Neural cell (in vitro differentiated cells): ENCODE measurements at regions not wholly inside any gene's neighbourhood (a gene's known extent, or its start where the extent isn't known, plus 50 kb on each side); places are given as distances from the start of the nearest gene placed in this dataset.
"Not testable (repeated sequence)": the region's sequence is repeated elsewhere in the genome, so short reads cannot be mapped to it uniquely, and the experiment has no call there.

Experiments used
- H2AFZ ChIP-seq: fragments of 200-600, 300-800 bp; sonication (generic), shearing (Covaris generic); 2 replicates; pipeline ENCODE4 v1.6.0; 2014; ENCODE audit warnings: low read depth, mild to moderate bottlenecking, antibody characterized with exemption, low read length, moderate library complexity
- H3F3A ChIP-seq: fragments of 200-600 bp; shearing (Covaris generic); 2 replicates; pipeline ENCODE4 v1.6.1; 2016; ENCODE audit warnings: mild to moderate bottlenecking, moderate library complexity, mixed read lengths, antibody characterized with exemption, low read length; ENCODE audit not compliant: insufficient read depth, poor library complexity, severe bottlenecking
- H3K27ac ChIP-seq: fragments of 200-600, 300-800 bp; sonication (generic), shearing (Covaris generic); 2 replicates; pipeline ENCODE4 v1.5.1; 2014; ENCODE audit warnings: mild to moderate bottlenecking, low read length, moderate library complexity
- H3K27me3 ChIP-seq: fragments of 300-800, 200-600 bp; sonication (generic), shearing (Covaris generic); 2 replicates; pipeline ENCODE4 v1.6.0; 2014; ENCODE audit warnings: mild to moderate bottlenecking, low read depth, low read length, moderate library complexity; ENCODE audit not compliant: insufficient read depth
- H3K36me3 ChIP-seq: fragments of 300-800, 200-600 bp; sonication (generic), shearing (Covaris generic); 2 replicates; pipeline ENCODE4 v1.5.1; 2014; ENCODE audit warnings: mild to moderate bottlenecking, antibody characterized with exemption, low read length, moderate library complexity; ENCODE audit not compliant: insufficient read depth
- H3K4me2 ChIP-seq: fragments of 300-800, 200-600 bp; sonication (generic), shearing (Covaris generic); 2 replicates; pipeline ENCODE4 v1.6.0; 2014; ENCODE audit warnings: mild to moderate bottlenecking, low read length
- H3K4me3 ChIP-seq: fragments of 300-800, 200-600 bp; sonication (generic), shearing (Covaris generic); 2 replicates; pipeline ENCODE4 v1.5.1; 2014; ENCODE audit warnings: mild to moderate bottlenecking, low read length, moderate library complexity
- H3K79me2 ChIP-seq: fragments of 200-600 bp; shearing (Covaris generic); replicated peaks from 2 replicates; pipeline ENCODE4 v1.6.0; 2014; ENCODE audit warnings: mild to moderate bottlenecking, low read length, moderate library complexity; ENCODE audit not compliant: insufficient read depth
- H3K9ac ChIP-seq: fragments of 300-800, 200-600 bp; sonication (generic), shearing (Covaris generic); 2 replicates; pipeline ENCODE4 v1.6.1; 2016; ENCODE audit warnings: mild to moderate bottlenecking, low read length, mixed read lengths
- H3K9me2 ChIP-seq: fragments of 200-600 bp; shearing (Covaris generic); 2 replicates; pipeline ENCODE4 v1.6.1; 2016; ENCODE audit warnings: mild to moderate bottlenecking, low read length, mixed read lengths; ENCODE audit not compliant: insufficient read depth
- H3K9me3 ChIP-seq: fragments of 200-600, 300-800 bp; sonication (generic), shearing (Covaris generic); 2 replicates; pipeline ENCODE4 v1.6.1; 2016; ENCODE audit warnings: mild to moderate bottlenecking, mixed run types, low read length, moderate library complexity, mixed read lengths
- H4K20me1 ChIP-seq: fragments of 200-600 bp; shearing (Covaris generic); 2 replicates; pipeline ENCODE4 v1.6.1; 2016; ENCODE audit warnings: mild to moderate bottlenecking, mixed run types; ENCODE audit not compliant: insufficient read depth
- EP300 ChIP-seq: fragments of 450-650 bp; conservative IDR thresholded peaks from 2 replicates; pipeline ENCODE4 v1.6.1; 2014; ENCODE audit warnings: antibody characterized with exemption, mild to moderate bottlenecking, moderate library complexity; ENCODE audit not compliant: poor library complexity, severe bottlenecking
- EZH2 ChIP-seq: fragments of 200-600, 300-800 bp; shearing (Covaris generic), sonication (generic); IDR thresholded peaks from 2 replicates; pipeline ENCODE4 v1.6.1; 2014; ENCODE audit warnings: antibody characterized with exemption, low read length, borderline replicate concordance, mild to moderate bottlenecking; ENCODE audit not compliant: insufficient read depth, poor library complexity, severe bottlenecking
- MXI1 ChIP-seq: fragments of 450-650 bp; conservative IDR thresholded peaks from 2 replicates; pipeline ENCODE4 v1.6.1; 2014; ENCODE audit warnings: antibody characterized with exemption, mild to moderate bottlenecking; ENCODE audit not compliant: poor library complexity, severe bottlenecking
- POLR2AphosphoS5 ChIP-seq: IDR thresholded peaks from 2 replicates; pipeline ENCODE4 v1.6.1; 2012
- RAD21 ChIP-seq: fragments of 450-650 bp; conservative IDR thresholded peaks from 2 replicates; pipeline ENCODE4 v1.6.1; 2014; ENCODE audit warnings: antibody characterized with exemption, mild to moderate bottlenecking, moderate library complexity
- SMC3 ChIP-seq: fragments of 450-650 bp; conservative IDR thresholded peaks from 2 replicates; pipeline ENCODE4 v1.6.1; 2014; ENCODE audit warnings: antibody characterized with exemption, mild to moderate bottlenecking, moderate library complexity; ENCODE audit not compliant: poor library complexity
- TAF1 ChIP-seq: IDR thresholded peaks from 2 replicates; pipeline ENCODE4 v1.6.1; 2012; ENCODE audit warnings: low read depth
- TF ChIP-seq, protein P1 (sequence below): fragments of 450-650 bp; IDR thresholded peaks from 2 replicates; pipeline ENCODE4 v1.5.1; 2014; ENCODE audit warnings: antibody characterized with exemption, mild to moderate bottlenecking, moderate library complexity; ENCODE audit not compliant: poor library complexity, severe bottlenecking
- TF ChIP-seq, protein P2 (sequence below): IDR thresholded peaks from 2 replicates; pipeline ENCODE4 v1.6.1; 2012; ENCODE audit warnings: borderline replicate concordance

DNA sequence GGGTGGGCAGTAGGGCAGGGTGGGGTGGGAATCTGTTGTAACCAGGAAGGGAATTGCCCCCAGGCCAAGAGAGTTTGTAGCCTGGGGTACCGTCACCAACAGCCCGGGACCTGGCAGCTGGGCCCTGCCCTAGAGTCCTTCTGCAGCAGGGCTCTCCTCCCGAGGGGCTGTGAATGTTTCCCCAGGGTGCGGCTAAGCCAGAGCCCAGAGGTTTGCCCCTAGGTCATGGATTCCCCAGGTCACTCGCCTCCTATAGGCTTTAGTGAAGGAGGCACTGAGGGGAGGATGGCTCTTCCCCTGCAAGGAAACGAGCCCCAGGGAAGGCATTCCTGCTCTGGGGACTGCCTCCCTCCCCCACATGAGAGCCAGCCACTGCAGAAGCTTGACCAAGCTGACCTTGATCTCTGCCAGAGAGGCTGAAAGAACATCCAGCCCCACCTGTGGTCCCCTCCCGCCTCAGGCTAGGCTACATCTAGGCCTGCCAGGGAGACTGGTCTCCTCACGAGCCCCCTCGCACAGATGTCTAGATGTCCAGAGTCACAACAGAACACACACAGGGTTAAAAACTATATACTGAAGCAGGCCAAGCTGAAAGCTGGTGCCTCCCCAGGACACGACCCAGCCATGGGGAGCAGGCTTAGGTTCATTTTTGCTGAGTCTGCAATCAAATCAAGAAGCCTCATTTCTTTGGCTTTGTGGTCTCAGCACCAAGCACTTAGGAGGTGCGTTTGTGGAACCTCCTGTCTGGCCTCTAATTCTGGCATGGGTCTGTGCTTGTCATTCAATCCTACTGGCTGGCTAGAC, 69.1 kb upstream of the TAMM41 start:
- Histone ChIP-seq H3F3A (no peaks in the 10 kb centered on the region), H3K9me2 (no peaks in the 10 kb centered on the region), H3K4me2 (no peak overlapping the region), H3K9ac (no peak overlapping the region), H3K27ac (no peak overlapping the region), H3K9me3 (no peaks in the 10 kb centered on the region), H4K20me1 (no peaks in the 10 kb centered on the region), H2AFZ (no peak overlapping the region), H3K4me3 (no peak overlapping the region), H3K27me3 (no peaks in the 10 kb centered on the region), H3K79me2 (no peaks in the 10 kb centered on the region), H3K36me3 (no peaks in the 10 kb centered on the region)
- TF ChIP-seq MXI1: no peak
- TF ChIP-seq TAF1: no peak
- TF ChIP-seq, protein P1, sequence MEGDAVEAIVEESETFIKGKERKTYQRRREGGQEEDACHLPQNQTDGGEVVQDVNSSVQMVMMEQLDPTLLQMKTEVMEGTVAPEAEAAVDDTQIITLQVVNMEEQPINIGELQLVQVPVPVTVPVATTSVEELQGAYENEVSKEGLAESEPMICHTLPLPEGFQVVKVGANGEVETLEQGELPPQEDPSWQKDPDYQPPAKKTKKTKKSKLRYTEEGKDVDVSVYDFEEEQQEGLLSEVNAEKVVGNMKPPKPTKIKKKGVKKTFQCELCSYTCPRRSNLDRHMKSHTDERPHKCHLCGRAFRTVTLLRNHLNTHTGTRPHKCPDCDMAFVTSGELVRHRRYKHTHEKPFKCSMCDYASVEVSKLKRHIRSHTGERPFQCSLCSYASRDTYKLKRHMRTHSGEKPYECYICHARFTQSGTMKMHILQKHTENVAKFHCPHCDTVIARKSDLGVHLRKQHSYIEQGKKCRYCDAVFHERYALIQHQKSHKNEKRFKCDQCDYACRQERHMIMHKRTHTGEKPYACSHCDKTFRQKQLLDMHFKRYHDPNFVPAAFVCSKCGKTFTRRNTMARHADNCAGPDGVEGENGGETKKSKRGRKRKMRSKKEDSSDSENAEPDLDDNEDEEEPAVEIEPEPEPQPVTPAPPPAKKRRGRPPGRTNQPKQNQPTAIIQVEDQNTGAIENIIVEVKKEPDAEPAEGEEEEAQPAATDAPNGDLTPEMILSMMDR: no peak
- no peak for TF ChIP-seq POLR2AphosphoS5
- no peak for TF ChIP-seq EZH2
- no peak for TF ChIP-seq RAD21
- TF ChIP-seq, protein P2, sequence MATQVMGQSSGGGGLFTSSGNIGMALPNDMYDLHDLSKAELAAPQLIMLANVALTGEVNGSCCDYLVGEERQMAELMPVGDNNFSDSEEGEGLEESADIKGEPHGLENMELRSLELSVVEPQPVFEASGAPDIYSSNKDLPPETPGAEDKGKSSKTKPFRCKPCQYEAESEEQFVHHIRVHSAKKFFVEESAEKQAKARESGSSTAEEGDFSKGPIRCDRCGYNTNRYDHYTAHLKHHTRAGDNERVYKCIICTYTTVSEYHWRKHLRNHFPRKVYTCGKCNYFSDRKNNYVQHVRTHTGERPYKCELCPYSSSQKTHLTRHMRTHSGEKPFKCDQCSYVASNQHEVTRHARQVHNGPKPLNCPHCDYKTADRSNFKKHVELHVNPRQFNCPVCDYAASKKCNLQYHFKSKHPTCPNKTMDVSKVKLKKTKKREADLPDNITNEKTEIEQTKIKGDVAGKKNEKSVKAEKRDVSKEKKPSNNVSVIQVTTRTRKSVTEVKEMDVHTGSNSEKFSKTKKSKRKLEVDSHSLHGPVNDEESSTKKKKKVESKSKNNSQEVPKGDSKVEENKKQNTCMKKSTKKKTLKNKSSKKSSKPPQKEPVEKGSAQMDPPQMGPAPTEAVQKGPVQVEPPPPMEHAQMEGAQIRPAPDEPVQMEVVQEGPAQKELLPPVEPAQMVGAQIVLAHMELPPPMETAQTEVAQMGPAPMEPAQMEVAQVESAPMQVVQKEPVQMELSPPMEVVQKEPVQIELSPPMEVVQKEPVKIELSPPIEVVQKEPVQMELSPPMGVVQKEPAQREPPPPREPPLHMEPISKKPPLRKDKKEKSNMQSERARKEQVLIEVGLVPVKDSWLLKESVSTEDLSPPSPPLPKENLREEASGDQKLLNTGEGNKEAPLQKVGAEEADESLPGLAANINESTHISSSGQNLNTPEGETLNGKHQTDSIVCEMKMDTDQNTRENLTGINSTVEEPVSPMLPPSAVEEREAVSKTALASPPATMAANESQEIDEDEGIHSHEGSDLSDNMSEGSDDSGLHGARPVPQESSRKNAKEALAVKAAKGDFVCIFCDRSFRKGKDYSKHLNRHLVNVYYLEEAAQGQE: no peak
- TF ChIP-seq EP300: no peak
- TF ChIP-seq SMC3: no peak

GRCh38 chr3:11916425-11916762, 69.7 kb upstream of the TAMM41 start:
- not testable (repeated sequence) for H3F3A ChIP-seq, H3K9ac ChIP-seq, H4K20me1 ChIP-seq, H3K4me3 ChIP-seq, H3K36me3 ChIP-seq, H3K4me2 ChIP-seq, H3K9me2 ChIP-seq, H3K9me3 ChIP-seq, H2AFZ ChIP-seq, H3K27me3 ChIP-seq, H3K27ac ChIP-seq, H3K79me2 ChIP-seq

DNA sequence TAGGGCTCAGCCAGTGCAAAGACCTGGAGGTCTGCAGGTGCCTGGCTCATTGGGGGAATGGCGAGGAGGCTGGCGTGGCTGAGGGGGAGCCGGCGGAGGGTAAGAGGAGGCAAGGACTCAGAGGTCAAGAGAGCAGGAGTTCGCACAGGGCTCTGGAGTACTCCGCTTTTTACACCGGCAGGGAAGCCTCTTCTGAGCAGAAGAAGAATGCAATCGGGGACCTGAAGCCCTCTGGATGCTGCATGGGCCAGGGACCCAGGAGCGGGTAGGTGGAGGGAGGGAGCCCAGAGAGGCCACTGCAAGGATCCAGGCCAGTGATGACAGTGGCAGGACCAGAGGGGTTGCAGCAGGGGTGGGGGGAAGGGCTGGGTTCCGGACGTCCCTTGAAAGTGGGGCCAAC, 70.4 kb upstream of the TAMM41 start:
- H2AFZ ChIP-seq: no peak overlapping the region
- TF ChIP-seq, protein P2: no peak
- TF ChIP-seq EZH2: no peak
- TF ChIP-seq, protein P1: no peak
- TF ChIP-seq EP300: no peak
- TF ChIP-seq TAF1: no peak
- no peak for TF ChIP-seq SMC3
- TF ChIP-seq POLR2AphosphoS5: no peak
- no peak for TF ChIP-seq RAD21
- TF ChIP-seq MXI1: no peak
- H3K9ac ChIP-seq: no peak overlapping the region
- H3K36me3 ChIP-seq: no peaks in the 10 kb centered on the region
- no peaks in the 10 kb centered on the region for H3F3A ChIP-seq
- H3K4me3 ChIP-seq: no peak overlapping the region
- no peak overlapping the region for H3K4me2 ChIP-seq
- no peaks in the 10 kb centered on the region for H4K20me1 ChIP-seq
- H3K27ac ChIP-seq: no peak overlapping the region
- H3K9me2 ChIP-seq: no peaks in the 10 kb centered on the region
- H3K79me2 ChIP-seq: no peaks in the 10 kb centered on the region
- H3K9me3 ChIP-seq: no peaks in the 10 kb centered on the region
- no peaks in the 10 kb centered on the region for H3K27me3 ChIP-seq
